ENCODE measurements at regions not wholly inside any gene's neighbourhood (a gene's known extent, or its start where the extent isn't known, plus 50 kb on each side); places are given as distances from the start of the nearest gene placed in this dataset.

DNA sequence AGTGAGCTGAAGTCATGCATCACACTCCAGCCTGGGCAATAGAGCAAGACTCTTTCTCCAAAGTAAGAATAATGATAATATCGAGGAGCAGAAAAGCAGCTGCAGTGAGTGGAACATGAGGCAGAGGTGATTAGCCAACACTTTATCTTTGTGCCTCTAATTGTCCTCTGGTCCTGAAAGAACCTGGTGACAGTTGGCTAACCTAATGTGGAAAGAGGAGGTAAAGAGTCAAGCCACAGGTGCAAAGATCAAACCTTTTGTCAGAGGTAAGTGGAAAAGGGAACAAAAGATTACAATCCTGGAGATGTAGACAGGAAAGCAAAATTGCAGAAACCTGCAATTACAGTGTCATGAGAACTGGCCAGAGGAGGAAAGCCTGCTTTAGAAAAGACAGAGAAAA, 53.5 kb upstream of the LCLAT1 start:
- TF ChIP-seq, protein P1, sequence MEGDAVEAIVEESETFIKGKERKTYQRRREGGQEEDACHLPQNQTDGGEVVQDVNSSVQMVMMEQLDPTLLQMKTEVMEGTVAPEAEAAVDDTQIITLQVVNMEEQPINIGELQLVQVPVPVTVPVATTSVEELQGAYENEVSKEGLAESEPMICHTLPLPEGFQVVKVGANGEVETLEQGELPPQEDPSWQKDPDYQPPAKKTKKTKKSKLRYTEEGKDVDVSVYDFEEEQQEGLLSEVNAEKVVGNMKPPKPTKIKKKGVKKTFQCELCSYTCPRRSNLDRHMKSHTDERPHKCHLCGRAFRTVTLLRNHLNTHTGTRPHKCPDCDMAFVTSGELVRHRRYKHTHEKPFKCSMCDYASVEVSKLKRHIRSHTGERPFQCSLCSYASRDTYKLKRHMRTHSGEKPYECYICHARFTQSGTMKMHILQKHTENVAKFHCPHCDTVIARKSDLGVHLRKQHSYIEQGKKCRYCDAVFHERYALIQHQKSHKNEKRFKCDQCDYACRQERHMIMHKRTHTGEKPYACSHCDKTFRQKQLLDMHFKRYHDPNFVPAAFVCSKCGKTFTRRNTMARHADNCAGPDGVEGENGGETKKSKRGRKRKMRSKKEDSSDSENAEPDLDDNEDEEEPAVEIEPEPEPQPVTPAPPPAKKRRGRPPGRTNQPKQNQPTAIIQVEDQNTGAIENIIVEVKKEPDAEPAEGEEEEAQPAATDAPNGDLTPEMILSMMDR (IDR thresholded peaks at IDR 0.05) = no peak
- no peak for TF ChIP-seq POLR2A (IDR thresholded peaks at IDR 0.05)
